GM12872 (cell line): ENCODE measurements at regions not wholly inside any gene's neighbourhood (a gene's known extent, or its start where the extent isn't known, plus 50 kb on each side); places are given as distances from the start of the nearest gene placed in this dataset.

ENCODE experiments used
- CTCF ChIP-seq: IDR thresholded peaks from 3 replicates; pipeline ENCODE4 v1.5.1; 2011; ENCODE audit warnings: low read depth, mild to moderate bottlenecking, low read length, moderate library complexity; ENCODE audit not compliant: insufficient read depth

- TF ChIP-seq CTCF: no peak
Measured at GRCh38 chr1:22318279-22318981, 133.2 kb upstream of the ZBTB40 start.

- no peak for TF ChIP-seq CTCF
Measured at GRCh38 chr1:22319608-22320007, 132.0 kb upstream of the ZBTB40 start.

GRCh38 chr1:22320587-22321344, 130.9 kb upstream of the ZBTB40 start:
- no peak for TF ChIP-seq CTCF

GRCh38 chr1:22321917-22322316, 129.7 kb upstream of the ZBTB40 start:
- TF ChIP-seq CTCF: no peak

- no peak for TF ChIP-seq CTCF
Measured at GRCh38 chr1:22323141-22323845, 128.4 kb upstream of the ZBTB40 start.

- TF ChIP-seq CTCF: no peak
Measured at GRCh38 chr1:22323846-22324504, 127.7 kb upstream of the ZBTB40 start.
